SU-DHL-6 (cell line): ENCODE measurements at regions not wholly inside any gene's neighbourhood (a gene's known extent, or its start where the extent isn't known, plus 50 kb on each side); places are given as distances from the start of the nearest gene placed in this dataset.
A peak's percentile ranks its signal among the peaks of the same experiment; 100 is the strongest.

Experiments used
- H2AFZ ChIP-seq: fragments of 200-600 bp; sonication (generic); 2 replicates; pipeline ENCODE4 v1.6.1; 2014; ENCODE audit warnings: low read depth, mild to moderate bottlenecking, moderate library complexity, mixed read lengths, antibody characterized with exemption, low read length; ENCODE audit not compliant: severe bottlenecking
- H3F3A ChIP-seq: fragments of 200-600 bp; shearing (Covaris generic); 2 replicates; pipeline ENCODE4 v1.6.0; 2016; ENCODE audit warnings: antibody characterized with exemption, mild to moderate bottlenecking; ENCODE audit not compliant: insufficient read depth
- H3K27ac ChIP-seq: fragments of 200-600 bp; sonication (generic); 2 replicates; pipeline ENCODE4 v1.5.1; 2016; ENCODE audit warnings: low read depth, mild to moderate bottlenecking, low read length, moderate library complexity, mixed read lengths
- H3K27me3 ChIP-seq: fragments of 200-600 bp; sonication (generic), shearing (Covaris generic); 2 replicates; pipeline ENCODE4 v1.6.0; 2014; ENCODE audit warnings: mild to moderate bottlenecking, low read length
- H3K36me3 ChIP-seq: fragments of 200-600 bp; sonication (generic); 2 replicates; pipeline ENCODE4 v1.6.1; 2014; ENCODE audit warnings: mild to moderate bottlenecking, low read length, mixed read lengths
- H3K4me2 ChIP-seq: fragments of 300-600, 200-600 bp; shearing (Covaris generic), sonication (generic); 2 replicates; pipeline ENCODE4 v1.6.0; 2014; ENCODE audit warnings: low read length, low read depth, mild to moderate bottlenecking; ENCODE audit not compliant: poor library complexity, severe bottlenecking
- H3K4me3 ChIP-seq: fragments of 200-600 bp; sonication (generic); 2 replicates; pipeline ENCODE4 v1.5.1; 2014; ENCODE audit warnings: antibody characterized with exemption, low read length, mild to moderate bottlenecking, mixed read lengths; ENCODE audit not compliant: insufficient read depth, poor library complexity, severe bottlenecking
- H3K79me2 ChIP-seq: fragments of 200-600 bp; sonication (generic); 2 replicates; pipeline ENCODE4 v1.6.1; 2014; ENCODE audit warnings: mild to moderate bottlenecking, low read length, moderate library complexity; ENCODE audit not compliant: insufficient read depth
- H3K9ac ChIP-seq: fragments of 200-600 bp; sonication (generic); 2 replicates; pipeline ENCODE4 v1.7.0; 2014; ENCODE audit warnings: mild to moderate bottlenecking, low read length
- H3K9me2 ChIP-seq: fragments of 200-600 bp; sonication (generic); replicated peaks from 2 replicates; pipeline ENCODE4 v1.6.1; 2014; ENCODE audit warnings: low read length; ENCODE audit not compliant: insufficient read depth
- H3K9me3 ChIP-seq: fragments of 200-600 bp; sonication (generic); 2 replicates; pipeline ENCODE4 v1.6.1; 2014; ENCODE audit warnings: low read length, mixed read lengths; ENCODE audit not compliant: insufficient read depth
- H4K20me1 ChIP-seq: fragments of 200-600 bp; sonication (generic); 2 replicates; pipeline ENCODE4 v1.6.1; 2014; ENCODE audit warnings: low read depth, mild to moderate bottlenecking, antibody characterized with exemption, low read length, moderate library complexity, mixed read lengths
- CTCF ChIP-seq: fragments of 200-600 bp; sonication (generic); IDR thresholded peaks from one replicate; pipeline ENCODE4 v1.5.1; 2017; ENCODE audit warnings: antibody characterized with exemption, mild to moderate bottlenecking, low read length, moderate library complexity; ENCODE audit not compliant: insufficient read depth, poor library complexity, severe bottlenecking
- EZH2phosphoT487 ChIP-seq: fragments of 200-600 bp; sonication (generic), shearing (Covaris generic); conservative IDR thresholded peaks from 2 replicates; pipeline ENCODE4 v1.6.1; 2018; ENCODE audit warnings: mild to moderate bottlenecking, antibody characterized with exemption, low read length, moderate library complexity, mixed read lengths

- Histone ChIP-seq H3K9me2 (no peaks in the 10 kb centered on the region), H3K4me3 (peak overlapping the region; percentile 49), H3K9me3 (no peaks in the 10 kb centered on the region), H3K4me2 (peak overlapping the region; percentile 62), H3K9ac (peak overlapping the region; percentile 37), H3K79me2 (no peaks in the 10 kb centered on the region), H3F3A (peaks cover 8% of the 10 kb centered on the region), H3K27me3 (no peaks in the 10 kb centered on the region), H4K20me1 (no peaks in the 10 kb centered on the region), H3K27ac (peak overlapping the region; percentile 79), H2AFZ (peak overlapping the region; percentile 93), H3K36me3 (no peaks in the 10 kb centered on the region)
- TF ChIP-seq EZH2phosphoT487 (no peak), CTCF (no peak)
Observed at GRCh38 chr5:77853353-77853907, 77.3 kb upstream of the TBCA start.

GRCh38 chr5:77852514-77853352 lies 76.6 kb upstream of the TBCA start:
- Histone ChIP-seq H3K9me2 (no peaks in the 10 kb centered on the region), H3F3A (peaks cover 8% of the 10 kb centered on the region), H3K27ac (peak overlapping the region; percentile 79), H3K27me3 (no peaks in the 10 kb centered on the region), H3K36me3 (no peaks in the 10 kb centered on the region), H3K9ac (peak overlapping the region; percentile 37), H3K9me3 (no peaks in the 10 kb centered on the region), H3K4me3 (peak overlapping the region; percentile 49), H3K79me2 (no peaks in the 10 kb centered on the region), H3K4me2 (peak overlapping the region; percentile 62), H2AFZ (peak overlapping the region; percentile 93), H4K20me1 (no peaks in the 10 kb centered on the region)
- TF ChIP-seq EZH2phosphoT487 (no peak), CTCF (no peak)

GRCh38 chr5:77852068-77852513 lies 76.0 kb upstream of the TBCA start:
- Histone ChIP-seq H2AFZ (peak overlapping the region; percentile 93), H4K20me1 (no peaks in the 10 kb centered on the region), H3K4me3 (peak overlapping the region; percentile 49), H3K27me3 (no peaks in the 10 kb centered on the region), H3K9me3 (no peaks in the 10 kb centered on the region), H3K36me3 (no peaks in the 10 kb centered on the region), H3F3A (peaks cover 8% of the 10 kb centered on the region), H3K79me2 (no peaks in the 10 kb centered on the region), H3K9ac (peak overlapping the region; percentile 37), H3K4me2 (peak overlapping the region; percentile 62), H3K27ac (peak overlapping the region; percentile 79), H3K9me2 (no peaks in the 10 kb centered on the region)
- TF ChIP-seq CTCF (no peak), EZH2phosphoT487 (no peak)
